ENCODE measurements at regions not wholly inside any gene's neighbourhood (a gene's known extent, or its start where the extent isn't known, plus 50 kb on each side); places are given as distances from the start of the nearest gene placed in this dataset.
"Not testable (repeated sequence)": the region's sequence is repeated elsewhere in the genome, so short reads cannot be mapped to it uniquely, and the experiment has no call there.

GRCh38 chr18:28422577-28422976 lies 245.6 kb upstream of the CDH2 start:
- Mint-ChIP-seq H3K4me1 (no peaks in the 10 kb centered on the region), H3K36me3 (no peaks in the 10 kb centered on the region)

GRCh38 chr18:28421950-28422349 lies 245.0 kb upstream of the CDH2 start:
- H3K4me1 Mint-ChIP-seq; ATAC-seq (ENCODE audit: low read depth in 2 of 2); H3K4me3 ChIP-seq (ENCODE audit: low read depth, low read length); H3K4me3 Mint-ChIP-seq; H3K9me3 ChIP-seq (ENCODE audit: control insufficient read depth in 2 of 2, low read length in 2 of 2); H3K27ac Mint-ChIP-seq; H3K27ac ChIP-seq (ENCODE audit: insufficient read depth, low read length, poor library complexity, severe bottlenecking); H3K36me3 Mint-ChIP-seq; H3K4me1 ChIP-seq (ENCODE audit: control insufficient read depth, insufficient read depth, low read length, poor library complexity, severe bottlenecking); DNase-seq; H3K27me3 ChIP-seq (ENCODE audit: control insufficient read depth, insufficient read depth, low read length); H3K36me3 ChIP-seq (ENCODE audit: control insufficient read depth, insufficient read depth, low read length); H3K27me3 Mint-ChIP-seq: not testable (repeated sequence)
- peaks cover 2 to 21% (median 9%) of the 10 kb centered on the region in 7 donors for H3K9me3 Mint-ChIP-seq

More at GRCh38 chr18:28422577-28422976, 245.6 kb upstream of the CDH2 start:
- DNase-seq: no peak
- Mint-ChIP-seq H3K27me3 (no peaks in the 10 kb centered on the region), H3K27ac (no peak overlapping the region), H3K4me3 (no peak overlapping the region), H3K9me3 (peaks cover 2 to 24% (median 9%) of the 10 kb centered on the region in 7 donors)
- H3K36me3 ChIP-seq (ENCODE audit: control insufficient read depth, insufficient read depth, low read length): no peaks in the 10 kb centered on the region
- H3K4me1 ChIP-seq (ENCODE audit: control insufficient read depth, insufficient read depth, low read length, poor library complexity, severe bottlenecking): no peaks in the 10 kb centered on the region
- H3K4me3 ChIP-seq (ENCODE audit: low read depth, low read length): no peak overlapping the region
- no peak for ATAC-seq (ENCODE audit: low read depth in 2 of 2)
- peaks cover 0 to 2% of the 10 kb centered on the region in 2 experiments for H3K9me3 ChIP-seq (ENCODE audit: control insufficient read depth in 2 of 2, low read length in 2 of 2)
- H3K27me3 ChIP-seq (ENCODE audit: control insufficient read depth, insufficient read depth, low read length): no peaks in the 10 kb centered on the region
- no peak overlapping the region for H3K27ac ChIP-seq (ENCODE audit: insufficient read depth, low read length, poor library complexity, severe bottlenecking)

GRCh38 chr18:28412521-28412920 lies 235.6 kb upstream of the CDH2 start:
- Histone ChIP-seq H3K9me3 (ENCODE audit: control insufficient read depth in 2 of 2, low read length in 2 of 2) (peaks cover 4 to 5% of the 10 kb centered on the region in 2 experiments), H3K4me1 (ENCODE audit: control insufficient read depth, insufficient read depth, low read length, poor library complexity, severe bottlenecking) (no peaks in the 10 kb centered on the region), H3K27me3 (ENCODE audit: control insufficient read depth, insufficient read depth, low read length) (no peaks in the 10 kb centered on the region), H3K27ac (ENCODE audit: insufficient read depth, low read length, poor library complexity, severe bottlenecking) (no peak overlapping the region), H3K36me3 (ENCODE audit: control insufficient read depth, insufficient read depth, low read length) (no peaks in the 10 kb centered on the region), H3K4me3 (ENCODE audit: low read depth, low read length) (no peak overlapping the region)
- ATAC-seq (ENCODE audit: low read depth in 2 of 2) (no peak), DNase-seq (no peak)
- peaks cover 3 to 18% (median 9%) of the 10 kb centered on the region in 7 donors for H3K9me3 Mint-ChIP-seq
- H3K4me3 Mint-ChIP-seq: no peak overlapping the region
- H3K36me3 Mint-ChIP-seq: no peaks in the 10 kb centered on the region
- no peaks in the 10 kb centered on the region for H3K4me1 Mint-ChIP-seq
- no peaks in the 10 kb centered on the region for H3K27me3 Mint-ChIP-seq
- no peak overlapping the region for H3K27ac Mint-ChIP-seq

GRCh38 chr18:28411806-28412205 lies 234.9 kb upstream of the CDH2 start:
- H3K27ac ChIP-seq (ENCODE audit: insufficient read depth, low read length, poor library complexity, severe bottlenecking): no peak overlapping the region
- no peak for DNase-seq
- Mint-ChIP-seq H3K36me3 (no peaks in the 10 kb centered on the region), H3K4me3 (no peak overlapping the region), H3K27me3 (no peaks in the 10 kb centered on the region), H3K27ac (no peak overlapping the region), H3K4me1 (no peaks in the 10 kb centered on the region), H3K9me3 (peaks cover 3 to 18% (median 9%) of the 10 kb centered on the region in 7 donors)
- H3K36me3 ChIP-seq (ENCODE audit: control insufficient read depth, insufficient read depth, low read length): no peaks in the 10 kb centered on the region
- H3K27me3 ChIP-seq (ENCODE audit: control insufficient read depth, insufficient read depth, low read length): no peaks in the 10 kb centered on the region
- H3K4me3 ChIP-seq (ENCODE audit: low read depth, low read length): no peak overlapping the region
- ATAC-seq (ENCODE audit: low read depth in 2 of 2): no peak
- no peaks in the 10 kb centered on the region for H3K4me1 ChIP-seq (ENCODE audit: control insufficient read depth, insufficient read depth, low read length, poor library complexity, severe bottlenecking)
- peaks cover 4 to 5% of the 10 kb centered on the region in 2 experiments for H3K9me3 ChIP-seq (ENCODE audit: control insufficient read depth in 2 of 2, low read length in 2 of 2)

- no peaks in the 10 kb centered on the region for H3K36me3 Mint-ChIP-seq
These were observed 232.9 kb upstream of the CDH2 start for GRCh38 chr18:28409811-28410210.

GRCh38 chr18:28408528-28408927 lies 231.6 kb upstream of the CDH2 start:
- Mint-ChIP-seq H3K4me3 (no peak overlapping the region), H3K9me3 (peaks cover 0 to 22% (median 8%) of the 10 kb centered on the region in 7 donors), H3K27ac (no peak overlapping the region), H3K4me1 (no peaks in the 10 kb centered on the region), H3K27me3 (no peaks in the 10 kb centered on the region), H3K36me3 (no peaks in the 10 kb centered on the region)
- Histone ChIP-seq H3K27ac (ENCODE audit: insufficient read depth, low read length, poor library complexity, severe bottlenecking) (no peak overlapping the region), H3K27me3 (ENCODE audit: control insufficient read depth, insufficient read depth, low read length) (no peaks in the 10 kb centered on the region), H3K36me3 (ENCODE audit: control insufficient read depth, insufficient read depth, low read length) (no peaks in the 10 kb centered on the region), H3K4me3 (ENCODE audit: low read depth, low read length) (no peak overlapping the region), H3K4me1 (ENCODE audit: control insufficient read depth, insufficient read depth, low read length, poor library complexity, severe bottlenecking) (no peaks in the 10 kb centered on the region), H3K9me3 (ENCODE audit: control insufficient read depth in 2 of 2, low read length in 2 of 2) (peaks cover 5 to 6% of the 10 kb centered on the region in 2 experiments)
- DNase-seq (no peak), ATAC-seq (ENCODE audit: low read depth in 2 of 2) (no peak)

More at GRCh38 chr18:28409811-28410210, 232.9 kb upstream of the CDH2 start:
- H3K9me3 ChIP-seq (ENCODE audit: control insufficient read depth in 2 of 2, low read length in 2 of 2): peaks cover 5 to 6% of the 10 kb centered on the region in 2 experiments
- no peak overlapping the region for H3K4me3 ChIP-seq (ENCODE audit: low read depth, low read length)
- no peaks in the 10 kb centered on the region for H3K27me3 ChIP-seq (ENCODE audit: control insufficient read depth, insufficient read depth, low read length)
- H3K4me3 Mint-ChIP-seq: no peak overlapping the region
- no peak overlapping the region for H3K27ac ChIP-seq (ENCODE audit: insufficient read depth, low read length, poor library complexity, severe bottlenecking)
- DNase-seq (no peak), ATAC-seq (ENCODE audit: low read depth in 2 of 2) (no peak)
- H3K4me1 ChIP-seq (ENCODE audit: control insufficient read depth, insufficient read depth, low read length, poor library complexity, severe bottlenecking): no peaks in the 10 kb centered on the region
- peaks cover 1 to 14% (median 10%) of the 10 kb centered on the region in 7 donors for H3K9me3 Mint-ChIP-seq
- no peak overlapping the region for H3K27ac Mint-ChIP-seq
- H3K4me1 Mint-ChIP-seq: no peaks in the 10 kb centered on the region
- H3K27me3 Mint-ChIP-seq: no peaks in the 10 kb centered on the region
- no peaks in the 10 kb centered on the region for H3K36me3 ChIP-seq (ENCODE audit: control insufficient read depth, insufficient read depth, low read length)

- Mint-ChIP-seq H3K27ac (no peak overlapping the region), H3K4me1 (no peaks in the 10 kb centered on the region), H3K4me3 (no peak overlapping the region), H3K9me3 (peaks cover 0 to 16% (median 3%) of the 10 kb centered on the region in 7 donors), H3K27me3 (no peaks in the 10 kb centered on the region), H3K36me3 (no peaks in the 10 kb centered on the region)
- Histone ChIP-seq H3K4me1 (ENCODE audit: control insufficient read depth, insufficient read depth, low read length, poor library complexity, severe bottlenecking) (no peaks in the 10 kb centered on the region), H3K4me3 (ENCODE audit: low read depth, low read length) (no peak overlapping the region), H3K27me3 (ENCODE audit: control insufficient read depth, insufficient read depth, low read length) (no peaks in the 10 kb centered on the region), H3K9me3 (ENCODE audit: control insufficient read depth in 2 of 2, low read length in 2 of 2) (peaks cover 4 to 5% of the 10 kb centered on the region in 2 experiments), H3K36me3 (ENCODE audit: control insufficient read depth, insufficient read depth, low read length) (no peaks in the 10 kb centered on the region), H3K27ac (ENCODE audit: insufficient read depth, low read length, poor library complexity, severe bottlenecking) (no peak overlapping the region)
- ATAC-seq (ENCODE audit: low read depth in 2 of 2): no peak
- no peak for DNase-seq
These were observed 230.8 kb upstream of the CDH2 start for GRCh38 chr18:28407681-28408080.

GRCh38 chr18:28406533-28406932 lies 229.6 kb upstream of the CDH2 start:
- no peak for ATAC-seq (ENCODE audit: low read depth in 2 of 2)
- Histone ChIP-seq H3K36me3 (ENCODE audit: control insufficient read depth, insufficient read depth, low read length) (no peaks in the 10 kb centered on the region), H3K27ac (ENCODE audit: insufficient read depth, low read length, poor library complexity, severe bottlenecking) (no peak overlapping the region), H3K27me3 (ENCODE audit: control insufficient read depth, insufficient read depth, low read length) (no peaks in the 10 kb centered on the region), H3K9me3 (ENCODE audit: control insufficient read depth in 2 of 2, low read length in 2 of 2) (peaks cover 0 to 4% of the 10 kb centered on the region in 2 experiments), H3K4me1 (ENCODE audit: control insufficient read depth, insufficient read depth, low read length, poor library complexity, severe bottlenecking) (no peaks in the 10 kb centered on the region), H3K4me3 (ENCODE audit: low read depth, low read length) (no peak overlapping the region)
- peaks cover 5 to 16% (median 8%) of the 10 kb centered on the region in 7 donors for H3K9me3 Mint-ChIP-seq
- no peak overlapping the region for H3K27ac Mint-ChIP-seq
- no peaks in the 10 kb centered on the region for H3K27me3 Mint-ChIP-seq
- no peak overlapping the region for H3K4me3 Mint-ChIP-seq
- H3K4me1 Mint-ChIP-seq: no peaks in the 10 kb centered on the region
- no peaks in the 10 kb centered on the region for H3K36me3 Mint-ChIP-seq
- no peak for DNase-seq

All from CD4-positive, CD25-positive, alpha-beta regulatory T cell (primary cell).